ENCODE measurements at regions not wholly inside any gene's neighbourhood (a gene's known extent, or its start where the extent isn't known, plus 50 kb on each side); places are given as distances from the start of the nearest gene placed in this dataset.

- Histone ChIP-seq H3K27me3 (ENCODE audit: control insufficient read depth in 3 of 3, insufficient read depth in 3 of 3, low read length in 3 of 3) (no peaks in the 10 kb centered on the region), H3K9ac (ENCODE audit: low read depth in 1 of 3, low read length in 3 of 3) (no peak overlapping the region), H3K27ac (ENCODE audit: low read depth, low read length) (no peak overlapping the region), H3K4me1 (ENCODE audit: control insufficient read depth in 3 of 3, insufficient read depth in 3 of 3, low read length in 3 of 3) (no peaks in the 10 kb centered on the region), H3K9me3 (ENCODE audit: control insufficient read depth in 3 of 3, low read length in 3 of 3) (peaks cover 0 to 4% (median 0%) of the 10 kb centered on the region in 3 donors), H3K4me3 (ENCODE audit: low read length in 3 of 3) (no peak overlapping the region), H3K36me3 (ENCODE audit: control insufficient read depth in 3 of 3, insufficient read depth in 3 of 3, low read length in 3 of 3) (no peaks in the 10 kb centered on the region)
Observed at GRCh38 chr9:30757723-30758122, 1626.7 kb upstream of the ACO1 start.

- Histone ChIP-seq H3K27me3 (ENCODE audit: control insufficient read depth in 3 of 3, insufficient read depth in 3 of 3, low read length in 3 of 3) (no peaks in the 10 kb centered on the region), H3K4me1 (ENCODE audit: control insufficient read depth in 3 of 3, insufficient read depth in 3 of 3, low read length in 3 of 3) (no peaks in the 10 kb centered on the region), H3K36me3 (ENCODE audit: control insufficient read depth in 3 of 3, insufficient read depth in 3 of 3, low read length in 3 of 3) (no peaks in the 10 kb centered on the region), H3K4me3 (ENCODE audit: low read length in 3 of 3) (no peak overlapping the region), H3K27ac (ENCODE audit: low read depth, low read length) (no peak overlapping the region), H3K9ac (ENCODE audit: low read depth in 1 of 3, low read length in 3 of 3) (no peak overlapping the region), H3K9me3 (ENCODE audit: control insufficient read depth in 3 of 3, low read length in 3 of 3) (peaks cover 0 to 4% (median 0%) of the 10 kb centered on the region in 3 donors)
Observed at GRCh38 chr9:30758726-30759446, 1625.6 kb upstream of the ACO1 start.

DNA sequence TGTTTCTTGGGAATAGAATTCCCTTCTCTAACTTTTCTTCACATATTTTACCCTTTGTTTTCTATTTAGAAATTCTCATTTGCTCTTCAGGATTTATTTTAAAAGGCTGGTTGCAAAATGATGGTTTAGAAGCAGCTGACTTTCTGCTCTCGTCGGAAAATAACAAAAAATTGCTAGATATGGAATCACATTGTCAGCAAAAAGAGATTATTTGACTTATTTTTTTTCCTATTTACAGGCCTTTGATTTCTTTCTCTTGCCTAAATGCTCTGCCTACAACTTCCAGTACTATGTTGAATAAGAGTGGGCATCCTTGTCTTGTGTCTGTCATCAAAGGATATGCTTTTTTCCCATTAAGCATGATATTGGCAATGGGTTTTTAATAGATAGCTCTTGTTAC lies 1619.1 kb upstream of the ACO1 start:
- Histone ChIP-seq H3K9me3 (ENCODE audit: control insufficient read depth in 3 of 3, low read length in 3 of 3) (no peaks in the 10 kb centered on the region), H3K9ac (ENCODE audit: low read depth in 1 of 3, low read length in 3 of 3) (no peak overlapping the region), H3K27ac (ENCODE audit: low read depth, low read length) (no peak overlapping the region), H3K27me3 (ENCODE audit: control insufficient read depth in 3 of 3, insufficient read depth in 3 of 3, low read length in 3 of 3) (no peaks in the 10 kb centered on the region), H3K4me1 (ENCODE audit: control insufficient read depth in 3 of 3, insufficient read depth in 3 of 3, low read length in 3 of 3) (no peaks in the 10 kb centered on the region), H3K36me3 (ENCODE audit: control insufficient read depth in 3 of 3, insufficient read depth in 3 of 3, low read length in 3 of 3) (no peaks in the 10 kb centered on the region), H3K4me3 (ENCODE audit: low read length in 3 of 3) (no peak overlapping the region)

GRCh38 chr9:30771163-30771708 lies 1613.2 kb upstream of the ACO1 start:
- Histone ChIP-seq H3K4me1 (ENCODE audit: control insufficient read depth in 3 of 3, insufficient read depth in 3 of 3, low read length in 3 of 3) (no peaks in the 10 kb centered on the region), H3K4me3 (ENCODE audit: low read length in 3 of 3) (no peak overlapping the region), H3K27me3 (ENCODE audit: control insufficient read depth in 3 of 3, insufficient read depth in 3 of 3, low read length in 3 of 3) (no peaks in the 10 kb centered on the region), H3K27ac (ENCODE audit: low read depth, low read length) (no peak overlapping the region), H3K9ac (ENCODE audit: low read depth in 1 of 3, low read length in 3 of 3) (no peak overlapping the region), H3K36me3 (ENCODE audit: control insufficient read depth in 3 of 3, insufficient read depth in 3 of 3, low read length in 3 of 3) (no peaks in the 10 kb centered on the region), H3K9me3 (ENCODE audit: control insufficient read depth in 3 of 3, low read length in 3 of 3) (no peaks in the 10 kb centered on the region)

DNA sequence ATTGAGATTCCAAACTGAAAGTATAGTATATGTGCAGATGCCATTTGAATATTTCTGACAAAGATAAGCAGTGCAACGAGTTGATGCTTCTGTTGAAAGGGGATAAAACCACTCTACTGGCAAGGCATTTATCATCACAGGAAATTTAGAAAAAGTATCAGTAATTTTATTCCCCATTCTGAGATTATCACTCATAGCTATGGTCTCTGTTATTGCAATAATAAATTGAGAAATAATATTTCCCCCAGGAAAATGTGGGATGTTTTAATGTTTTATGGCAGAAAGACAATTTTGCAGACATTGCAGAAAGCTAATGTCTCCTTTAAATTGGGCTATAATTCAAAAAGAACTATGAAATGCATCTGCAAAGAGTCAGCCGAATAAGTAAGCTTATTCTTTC lies 1612.7 kb upstream of the ACO1 start:
- H3K9me3 ChIP-seq (ENCODE audit: control insufficient read depth in 3 of 3, low read length in 3 of 3): no peaks in the 10 kb centered on the region
- no peak overlapping the region for H3K4me3 ChIP-seq (ENCODE audit: low read length in 3 of 3)
- no peaks in the 10 kb centered on the region for H3K4me1 ChIP-seq (ENCODE audit: control insufficient read depth in 3 of 3, insufficient read depth in 3 of 3, low read length in 3 of 3)
- H3K9ac ChIP-seq (ENCODE audit: low read depth in 1 of 3, low read length in 3 of 3): no peak overlapping the region
- H3K36me3 ChIP-seq (ENCODE audit: control insufficient read depth in 3 of 3, insufficient read depth in 3 of 3, low read length in 3 of 3): no peaks in the 10 kb centered on the region
- no peak overlapping the region for H3K27ac ChIP-seq (ENCODE audit: low read depth, low read length)
- no peaks in the 10 kb centered on the region for H3K27me3 ChIP-seq (ENCODE audit: control insufficient read depth in 3 of 3, insufficient read depth in 3 of 3, low read length in 3 of 3)

DNA sequence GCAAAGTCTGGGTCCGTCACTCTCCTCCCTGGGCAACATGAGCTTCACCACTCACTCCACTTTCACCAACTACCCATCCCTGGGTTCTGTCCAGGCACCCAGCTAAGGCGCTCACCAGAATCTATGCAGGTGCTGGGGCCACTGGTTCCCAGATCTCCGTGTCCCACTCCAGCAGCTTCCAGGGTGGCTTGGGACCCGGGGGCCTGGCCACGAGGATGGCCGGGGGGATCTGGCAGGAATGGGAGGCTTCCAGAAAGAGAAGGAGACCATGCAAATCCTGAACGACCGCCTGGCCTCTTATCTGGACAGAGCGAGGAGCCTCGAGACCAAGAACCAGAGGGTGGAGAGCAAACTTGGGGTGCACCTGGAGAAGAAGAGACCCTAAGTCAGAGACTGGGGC lies 1611.0 kb upstream of the ACO1 start:
- Histone ChIP-seq H3K27ac (ENCODE audit: low read depth, low read length) (no peak overlapping the region), H3K9me3 (ENCODE audit: control insufficient read depth in 3 of 3, low read length in 3 of 3) (no peaks in the 10 kb centered on the region), H3K4me3 (ENCODE audit: low read length in 3 of 3) (no peak overlapping the region), H3K27me3 (ENCODE audit: control insufficient read depth in 3 of 3, insufficient read depth in 3 of 3, low read length in 3 of 3) (no peaks in the 10 kb centered on the region), H3K4me1 (ENCODE audit: control insufficient read depth in 3 of 3, insufficient read depth in 3 of 3, low read length in 3 of 3) (no peaks in the 10 kb centered on the region), H3K36me3 (ENCODE audit: control insufficient read depth in 3 of 3, insufficient read depth in 3 of 3, low read length in 3 of 3) (no peaks in the 10 kb centered on the region), H3K9ac (ENCODE audit: low read depth in 1 of 3, low read length in 3 of 3) (no peak overlapping the region)

- Histone ChIP-seq H3K36me3 (ENCODE audit: control insufficient read depth in 3 of 3, insufficient read depth in 3 of 3, low read length in 3 of 3) (no peaks in the 10 kb centered on the region), H3K9ac (ENCODE audit: low read depth in 1 of 3, low read length in 3 of 3) (no peak overlapping the region), H3K4me3 (ENCODE audit: low read length in 3 of 3) (no peak overlapping the region), H3K27ac (ENCODE audit: low read depth, low read length) (no peak overlapping the region), H3K27me3 (ENCODE audit: control insufficient read depth in 3 of 3, insufficient read depth in 3 of 3, low read length in 3 of 3) (no peaks in the 10 kb centered on the region), H3K4me1 (ENCODE audit: control insufficient read depth in 3 of 3, insufficient read depth in 3 of 3, low read length in 3 of 3) (no peaks in the 10 kb centered on the region), H3K9me3 (ENCODE audit: control insufficient read depth in 3 of 3, low read length in 3 of 3) (no peaks in the 10 kb centered on the region)
Observed at GRCh38 chr9:30774326-30774725, 1610.1 kb upstream of the ACO1 start.

GRCh38 chr9:30775236-30775635 lies 1609.2 kb upstream of the ACO1 start:
- H3K36me3 ChIP-seq (ENCODE audit: control insufficient read depth in 3 of 3, insufficient read depth in 3 of 3, low read length in 3 of 3): no peaks in the 10 kb centered on the region
- H3K9ac ChIP-seq (ENCODE audit: low read depth in 1 of 3, low read length in 3 of 3): no peak overlapping the region
- H3K27me3 ChIP-seq (ENCODE audit: control insufficient read depth in 3 of 3, insufficient read depth in 3 of 3, low read length in 3 of 3): no peaks in the 10 kb centered on the region
- no peak overlapping the region for H3K4me3 ChIP-seq (ENCODE audit: low read length in 3 of 3)
- H3K9me3 ChIP-seq (ENCODE audit: control insufficient read depth in 3 of 3, low read length in 3 of 3): no peaks in the 10 kb centered on the region
- H3K4me1 ChIP-seq (ENCODE audit: control insufficient read depth in 3 of 3, insufficient read depth in 3 of 3, low read length in 3 of 3): no peaks in the 10 kb centered on the region
- no peak overlapping the region for H3K27ac ChIP-seq (ENCODE audit: low read depth, low read length)

- Histone ChIP-seq H3K27me3 (ENCODE audit: control insufficient read depth in 3 of 3, insufficient read depth in 3 of 3, low read length in 3 of 3) (no peaks in the 10 kb centered on the region), H3K36me3 (ENCODE audit: control insufficient read depth in 3 of 3, insufficient read depth in 3 of 3, low read length in 3 of 3) (no peaks in the 10 kb centered on the region), H3K4me1 (ENCODE audit: control insufficient read depth in 3 of 3, insufficient read depth in 3 of 3, low read length in 3 of 3) (no peaks in the 10 kb centered on the region)
Observed at GRCh38 chr9:30796764-30797163, 1587.7 kb upstream of the ACO1 start.

DNA sequence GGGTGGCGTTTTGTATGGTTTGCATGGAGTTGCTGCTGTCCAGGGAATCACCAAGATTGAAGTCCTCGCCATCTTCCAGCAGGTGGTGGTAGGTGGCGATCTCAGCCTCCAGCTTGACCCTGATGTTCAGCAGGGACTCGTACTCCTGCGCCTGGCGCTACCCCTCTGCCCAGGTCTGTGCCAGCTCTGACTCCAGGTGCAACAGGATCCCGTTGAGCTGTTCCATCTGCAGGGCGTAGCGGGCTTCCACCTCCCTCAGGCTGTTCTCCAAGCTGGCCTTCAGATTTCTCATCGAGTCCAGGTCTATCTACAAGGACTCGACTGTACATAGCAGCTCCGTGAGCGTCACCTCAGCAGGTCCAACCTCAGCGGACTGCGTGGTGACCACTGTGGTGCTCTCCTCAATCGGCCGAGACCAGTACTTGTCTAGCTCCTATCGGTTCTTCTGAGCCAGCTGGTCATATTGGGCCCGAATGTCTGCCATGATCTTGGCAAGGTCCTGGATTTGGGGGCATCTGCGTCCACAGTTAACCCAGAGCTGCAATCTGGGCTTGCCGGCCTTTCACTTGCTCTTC lies 1584.8 kb upstream of the ACO1 start:
- H3K27me3 ChIP-seq (ENCODE audit: control insufficient read depth in 3 of 3, insufficient read depth in 3 of 3, low read length in 3 of 3): no peaks in the 10 kb centered on the region
- H3K36me3 ChIP-seq (ENCODE audit: control insufficient read depth in 3 of 3, insufficient read depth in 3 of 3, low read length in 3 of 3): no peaks in the 10 kb centered on the region
- H3K4me1 ChIP-seq (ENCODE audit: control insufficient read depth in 3 of 3, insufficient read depth in 3 of 3, low read length in 3 of 3): no peaks in the 10 kb centered on the region
- H3K4me3 ChIP-seq (ENCODE audit: low read length in 3 of 3): no peak overlapping the region
- H3K9me3 ChIP-seq (ENCODE audit: control insufficient read depth in 3 of 3, low read length in 3 of 3): no peaks in the 10 kb centered on the region
- H3K27ac ChIP-seq (ENCODE audit: low read depth, low read length): no peak overlapping the region
- H3K9ac ChIP-seq (ENCODE audit: low read depth in 1 of 3, low read length in 3 of 3): no peak overlapping the region

More at GRCh38 chr9:30796764-30797163, 1587.7 kb upstream of the ACO1 start:
- Histone ChIP-seq H3K9ac (ENCODE audit: low read depth in 1 of 3, low read length in 3 of 3) (no peak overlapping the region), H3K27ac (ENCODE audit: low read depth, low read length) (no peak overlapping the region), H3K9me3 (ENCODE audit: control insufficient read depth in 3 of 3, low read length in 3 of 3) (no peaks in the 10 kb centered on the region), H3K4me3 (ENCODE audit: low read length in 3 of 3) (no peak overlapping the region)

All from skeletal muscle tissue (tissue), 3 donors.